Activated naive CD8-positive, alpha-beta T cell treated with anti-CD3 and anti-CD28 coated beads, Interleukin-2, amount 10 ng/mL, durations not matched to agents 7 days and 5 days (primary cell): ENCODE measurements at regions not wholly inside any gene's neighbourhood (a gene's known extent, or its start where the extent isn't known, plus 50 kb on each side); places are given as distances from the start of the nearest gene placed in this dataset.

ENCODE experiments used
- ATAC-seq: fragments of 150-1000 bp; cut with Tn5 transposase; one replicate; pipeline ENCODE4 v1.10.0; 2021; ENCODE audit warnings: low read depth, moderate library complexity
- POLR2A ChIA-PET: fragments of 350-600 bp; sonication (Branson Sonifier 250); formaldehyde crosslinking; loops from one replicate; lab custom pipeline; 2021; ENCODE audit warnings: antibody characterized with exemption; lab: Charles Lee
- DNase-seq: peaks from one replicate; pipeline ENCODE4 v3.0.0; 2021
- H3K27ac Mint-ChIP-seq: one replicate; pipeline ENCODE4 v1.8.0; 2022; ENCODE audit warnings: mild to moderate bottlenecking, mixed read lengths
- H3K27me3 Mint-ChIP-seq: one replicate; pipeline ENCODE4 v1.8.0; 2022; ENCODE audit warnings: mild to moderate bottlenecking, moderate library complexity, mixed read lengths
- H3K36me3 Mint-ChIP-seq: one replicate; pipeline ENCODE4 v1.8.0; 2021; ENCODE audit warnings: mild to moderate bottlenecking, mixed read lengths
- H3K4me1 Mint-ChIP-seq: one replicate; pipeline ENCODE4 v1.8.0; 2021; ENCODE audit warnings: mixed read lengths
- H3K4me3 Mint-ChIP-seq: one replicate; pipeline ENCODE4 v1.8.0; 2022; ENCODE audit warnings: mild to moderate bottlenecking, moderate library complexity, mixed read lengths
- H3K9me3 Mint-ChIP-seq: one replicate; pipeline ENCODE4 v1.8.0; 2021; ENCODE audit warnings: mixed read lengths

GRCh38 chr5:5558638-5559527 is 136.4 kb downstream of the ICE1 start:
- Mint-ChIP-seq H3K4me1 (no peaks in the 10 kb centered on the region), H3K9me3 (no peaks in the 10 kb centered on the region), H3K27ac (no peak overlapping the region), H3K4me3 (no peak overlapping the region), H3K36me3 (no peaks in the 10 kb centered on the region), H3K27me3 (peaks cover 16% of the 10 kb centered on the region)
- POLR2A ChIA-PET: no interaction called here
- DNase-seq (no peak), ATAC-seq (no peak)

GRCh38 chr5:5558102-5558501 is 135.6 kb downstream of the ICE1 start:
- H3K36me3 Mint-ChIP-seq: no peaks in the 10 kb centered on the region
- peaks cover 16% of the 10 kb centered on the region for H3K27me3 Mint-ChIP-seq
- no peak for ATAC-seq
- H3K27ac Mint-ChIP-seq: no peak overlapping the region
- H3K4me3 Mint-ChIP-seq: no peak overlapping the region
- POLR2A ChIA-PET: no interaction called here
- no peak for DNase-seq
- no peaks in the 10 kb centered on the region for H3K4me1 Mint-ChIP-seq
- H3K9me3 Mint-ChIP-seq: no peaks in the 10 kb centered on the region

GRCh38 chr5:5551499-5551898 is 129.0 kb downstream of the ICE1 start:
- ATAC-seq: no peak
- POLR2A ChIA-PET: no interaction called here
- Mint-ChIP-seq H3K9me3 (peaks cover 7% of the 10 kb centered on the region), H3K27ac (no peak overlapping the region), H3K36me3 (no peaks in the 10 kb centered on the region), H3K27me3 (no peaks in the 10 kb centered on the region), H3K4me3 (no peak overlapping the region), H3K4me1 (no peaks in the 10 kb centered on the region)
- DNase-seq: no peak

GRCh38 chr5:5546408-5546807 is 123.9 kb downstream of the ICE1 start:
- H3K36me3 Mint-ChIP-seq: no peaks in the 10 kb centered on the region
- H3K9me3 Mint-ChIP-seq: peaks cover 9% of the 10 kb centered on the region
- no peaks in the 10 kb centered on the region for H3K4me1 Mint-ChIP-seq
- no peak overlapping the region for H3K4me3 Mint-ChIP-seq
- peaks cover 18% of the 10 kb centered on the region for H3K27me3 Mint-ChIP-seq
- DNase-seq: no peak
- no peak overlapping the region for H3K27ac Mint-ChIP-seq
- no peak for ATAC-seq
- POLR2A ChIA-PET: no interaction called here

- peaks cover 21% of the 10 kb centered on the region for H3K27me3 Mint-ChIP-seq
- no peak overlapping the region for H3K4me3 Mint-ChIP-seq
- POLR2A ChIA-PET: no interaction called here
- no peaks in the 10 kb centered on the region for H3K4me1 Mint-ChIP-seq
- peaks cover 2% of the 10 kb centered on the region for H3K36me3 Mint-ChIP-seq
- peaks cover 9% of the 10 kb centered on the region for H3K9me3 Mint-ChIP-seq
- ATAC-seq: no peak
- DNase-seq: no peak
- no peak overlapping the region for H3K27ac Mint-ChIP-seq
These were observed 121.7 kb downstream of the ICE1 start for GRCh38 chr5:5544094-5544663.

- Mint-ChIP-seq H3K27ac (no peak overlapping the region), H3K27me3 (peaks cover 24% of the 10 kb centered on the region), H3K36me3 (peaks cover 2% of the 10 kb centered on the region), H3K9me3 (peaks cover 2% of the 10 kb centered on the region), H3K4me3 (no peak overlapping the region), H3K4me1 (no peaks in the 10 kb centered on the region)
- ATAC-seq (no peak), DNase-seq (no peak)
- POLR2A ChIA-PET: no interaction called here
These were observed 120.2 kb downstream of the ICE1 start for GRCh38 chr5:5542654-5543053.

- Mint-ChIP-seq H3K4me3 (no peak overlapping the region), H3K4me1 (no peaks in the 10 kb centered on the region), H3K36me3 (peaks cover 2% of the 10 kb centered on the region), H3K27ac (no peak overlapping the region), H3K27me3 (peaks cover 21% of the 10 kb centered on the region), H3K9me3 (no peaks in the 10 kb centered on the region)
- DNase-seq (no peak), ATAC-seq (no peak)
- POLR2A ChIA-PET: no interaction called here
These were observed 117.6 kb downstream of the ICE1 start for GRCh38 chr5:5540065-5540464.
